ENCODE measurements at regions not wholly inside any gene's neighbourhood (a gene's known extent, or its start where the extent isn't known, plus 50 kb on each side); places are given as distances from the start of the nearest gene placed in this dataset.
A peak's percentile ranks its signal among the peaks of the same experiment; 100 is the strongest.

- TF ChIP-seq REST (IDR thresholded peaks at IDR 0.05; ENCODE audit: low read depth, low read length): no peak
- TF ChIP-seq SP1 (IDR thresholded peaks at IDR 0.05; ENCODE audit: low read depth, low read length): no peak
- no peak for TF ChIP-seq EED (IDR thresholded peaks at IDR 0.05; ENCODE audit: low read depth)
- no peak for TF ChIP-seq NR2C1 (IDR thresholded peaks at IDR 0.05)
- no peak for TF ChIP-seq ZBTB40 (IDR thresholded peaks at IDR 0.05; ENCODE audit: borderline replicate concordance)
- TF ChIP-seq, protein P1, sequence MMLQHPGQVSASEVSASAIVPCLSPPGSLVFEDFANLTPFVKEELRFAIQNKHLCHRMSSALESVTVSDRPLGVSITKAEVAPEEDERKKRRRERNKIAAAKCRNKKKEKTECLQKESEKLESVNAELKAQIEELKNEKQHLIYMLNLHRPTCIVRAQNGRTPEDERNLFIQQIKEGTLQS (IDR thresholded peaks at IDR 0.05; ENCODE audit: borderline replicate concordance, extremely low read depth, low read depth, low read length): no peak
- 0 out of 2 replicates have a peak, but pooled peaks have one; percentile 23 for TF ChIP-seq YY1 (IDR thresholded peaks at IDR 0.05; ENCODE audit: low read depth, low read length)
- TF ChIP-seq HDAC6 (IDR thresholded peaks at IDR 0.05; ENCODE audit: unreplicated experiment): no peak
- no peak for TF ChIP-seq GATAD2B (conservative IDR thresholded peaks at IDR 0.05; ENCODE audit: low read depth)
- no peak for TF ChIP-seq ZNF207 (IDR thresholded peaks at IDR 0.05; ENCODE audit: borderline replicate concordance)
- no peak for TF ChIP-seq POU2F2 (IDR thresholded peaks at IDR 0.05; ENCODE audit: borderline replicate concordance, low read depth, low read length)
- no peak for TF ChIP-seq RFX5 (IDR thresholded peaks at IDR 0.05; ENCODE audit: low read depth, low read length)
- TF ChIP-seq POLR2AphosphoS5 (IDR thresholded peaks at IDR 0.05; ENCODE audit: low read length): no peak
- TF ChIP-seq CHD4 (IDR thresholded peaks at IDR 0.05): no peak
- TF ChIP-seq NFYB (IDR thresholded peaks at IDR 0.05; ENCODE audit: insufficient read depth, low read depth, low read length): no peak
- no peak for TF ChIP-seq CEBPZ (IDR thresholded peaks at IDR 0.05; ENCODE audit: low read depth, low read length)
These were observed 93.1 kb upstream of the HAO2 start (continued) for GRCh38 chr1:119275145-119276134.

All from GM12878 (cell line).